ENCODE measurements at regions not wholly inside any gene's neighbourhood (a gene's known extent, or its start where the extent isn't known, plus 50 kb on each side); places are given as distances from the start of the nearest gene placed in this dataset.
A peak's percentile ranks its signal among the peaks of the same experiment; 100 is the strongest.

DNA sequence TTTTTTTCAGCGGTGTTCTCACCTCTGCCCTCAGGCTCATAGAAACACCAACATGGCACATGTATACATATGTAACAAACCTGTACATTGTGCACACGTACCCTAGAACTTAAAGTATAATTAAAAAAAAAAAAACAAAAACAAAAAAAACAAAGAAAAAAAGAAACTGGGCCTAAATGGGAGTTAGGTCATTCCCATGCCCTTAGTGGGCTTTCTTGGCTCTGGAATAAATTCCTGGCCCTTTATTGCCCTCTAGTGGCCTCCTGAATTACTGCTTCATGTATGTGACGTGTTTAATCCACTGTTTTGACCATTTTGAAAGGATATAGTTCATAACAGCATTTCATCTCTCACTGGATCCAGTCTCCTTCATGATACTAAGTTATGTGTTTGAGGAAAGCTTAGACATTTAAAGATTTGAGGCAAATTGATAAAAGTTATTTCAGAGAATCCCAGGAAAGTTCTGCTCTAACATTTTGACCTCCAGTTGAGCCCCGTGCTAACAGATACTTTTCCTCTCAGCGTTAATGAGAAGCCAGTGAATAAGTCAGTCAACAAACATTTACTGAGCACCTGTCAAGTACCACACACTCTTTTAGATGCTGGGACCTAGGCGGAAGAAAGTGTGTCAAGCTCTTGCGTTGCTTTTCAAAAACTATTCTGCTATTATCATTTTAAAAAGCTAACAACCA is 54.7 kb upstream of the SYPL1 start:
- Histone ChIP-seq H3K9ac (ENCODE audit: low read depth in 1 of 3, low read length in 3 of 3) (peak overlapping the region in 1 of 3 donors; percentile 15), H3K4me3 (ENCODE audit: low read length in 3 of 3) (no peak overlapping the region), H3K9me3 (ENCODE audit: control insufficient read depth in 3 of 3, low read length in 3 of 3) (peaks cover 0 to 5% (median 4%) of the 10 kb centered on the region in 3 donors), H3K27me3 (ENCODE audit: control insufficient read depth in 3 of 3, insufficient read depth in 3 of 3, low read length in 3 of 3) (no peaks in the 10 kb centered on the region), H3K27ac (ENCODE audit: low read depth, low read length) (peak overlapping the region; percentile 32), H3K36me3 (ENCODE audit: control insufficient read depth in 3 of 3, insufficient read depth in 3 of 3, low read length in 3 of 3) (no peaks in the 10 kb centered on the region), H3K4me1 (ENCODE audit: control insufficient read depth in 3 of 3, insufficient read depth in 3 of 3, low read length in 3 of 3) (peaks cover 11 to 14% (median 12%) of the 10 kb centered on the region in 3 donors)

DNA sequence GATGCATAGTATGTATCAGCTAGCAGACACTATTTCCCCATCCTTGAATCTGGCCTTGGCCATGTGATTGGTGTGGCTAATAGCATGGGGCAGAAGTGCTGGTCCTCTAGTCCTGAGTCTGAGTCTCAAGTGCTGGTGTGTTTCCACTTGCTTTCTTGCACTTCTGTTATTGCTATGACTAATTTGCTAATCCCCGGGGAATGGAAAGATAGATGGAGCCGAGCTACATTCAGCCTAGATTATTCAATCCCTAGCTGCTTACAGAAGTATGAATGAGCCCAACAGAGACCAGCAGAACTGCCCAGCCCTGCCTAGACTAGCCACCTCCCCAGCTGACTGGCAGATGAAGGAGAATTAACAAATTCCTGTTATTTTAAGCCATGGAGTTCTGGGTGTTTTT is 53.2 kb upstream of the SYPL1 start:
- H3K9ac ChIP-seq (ENCODE audit: low read depth in 1 of 3, low read length in 3 of 3) = no peak overlapping the region
- H3K9me3 ChIP-seq (ENCODE audit: control insufficient read depth in 3 of 3, low read length in 3 of 3) = peaks cover 0 to 5% (median 4%) of the 10 kb centered on the region in 3 donors
- peaks cover 11 to 14% (median 12%) of the 10 kb centered on the region in 3 donors for H3K4me1 ChIP-seq (ENCODE audit: control insufficient read depth in 3 of 3, insufficient read depth in 3 of 3, low read length in 3 of 3)
- no peaks in the 10 kb centered on the region for H3K27me3 ChIP-seq (ENCODE audit: control insufficient read depth in 3 of 3, insufficient read depth in 3 of 3, low read length in 3 of 3)
- H3K4me3 ChIP-seq (ENCODE audit: low read length in 3 of 3) = no peak overlapping the region
- no peak overlapping the region for H3K27ac ChIP-seq (ENCODE audit: low read depth, low read length)
- no peaks in the 10 kb centered on the region for H3K36me3 ChIP-seq (ENCODE audit: control insufficient read depth in 3 of 3, insufficient read depth in 3 of 3, low read length in 3 of 3)

DNA sequence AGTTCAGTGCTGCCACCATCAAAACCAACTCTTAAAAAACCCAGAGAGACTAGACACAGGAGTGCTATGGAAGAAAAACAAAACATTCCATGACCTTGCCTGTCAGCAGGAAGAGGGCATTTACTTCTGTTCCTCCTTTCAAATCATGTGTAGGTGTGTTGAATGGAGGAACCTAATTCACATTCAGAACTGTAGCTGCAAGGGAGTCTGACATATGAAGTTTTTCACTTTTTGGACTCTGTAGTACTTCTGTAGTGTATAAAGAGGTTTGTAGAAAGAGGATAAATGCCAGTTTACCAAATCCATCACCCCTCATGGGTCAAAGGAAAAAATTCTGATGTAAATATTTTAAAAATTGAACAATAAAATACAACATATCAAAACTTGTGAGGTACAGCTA is 51.1 kb upstream of the SYPL1 start:
- no peak overlapping the region for H3K9ac ChIP-seq (ENCODE audit: low read depth in 1 of 3, low read length in 3 of 3)
- peaks cover 11 to 14% (median 12%) of the 10 kb centered on the region in 3 donors for H3K4me1 ChIP-seq (ENCODE audit: control insufficient read depth in 3 of 3, insufficient read depth in 3 of 3, low read length in 3 of 3)
- H3K9me3 ChIP-seq (ENCODE audit: control insufficient read depth in 3 of 3, low read length in 3 of 3) = peaks cover 0 to 5% (median 4%) of the 10 kb centered on the region in 3 donors
- no peaks in the 10 kb centered on the region for H3K36me3 ChIP-seq (ENCODE audit: control insufficient read depth in 3 of 3, insufficient read depth in 3 of 3, low read length in 3 of 3)
- no peaks in the 10 kb centered on the region for H3K27me3 ChIP-seq (ENCODE audit: control insufficient read depth in 3 of 3, insufficient read depth in 3 of 3, low read length in 3 of 3)
- no peak overlapping the region for H3K4me3 ChIP-seq (ENCODE audit: low read length in 3 of 3)
- H3K27ac ChIP-seq (ENCODE audit: low read depth, low read length) = no peak overlapping the region
